ENCODE measurements at regions not wholly inside any gene's neighbourhood (a gene's known extent, or its start where the extent isn't known, plus 50 kb on each side); places are given as distances from the start of the nearest gene placed in this dataset.

DNA sequence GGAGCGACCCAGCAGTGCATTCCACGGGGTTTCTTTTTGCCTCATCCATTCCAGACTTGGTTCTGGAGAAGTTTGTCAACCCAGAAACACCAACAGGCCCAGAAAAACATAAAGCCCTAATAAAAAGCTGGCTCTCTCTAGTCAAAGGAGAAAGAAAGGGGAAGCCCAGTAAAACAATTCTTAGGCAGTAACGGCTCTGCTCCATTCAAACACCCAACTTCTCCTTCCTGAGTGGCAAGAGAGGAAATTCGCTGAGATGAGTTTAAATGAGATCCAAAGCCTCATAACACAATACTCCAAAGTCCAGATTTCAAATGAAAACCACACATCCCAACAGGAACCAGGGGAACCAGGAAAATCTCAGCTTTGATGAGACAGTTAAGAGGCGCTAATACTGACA, 179.9 kb downstream of the RPIA start:
- TF ChIP-seq, protein P1, sequence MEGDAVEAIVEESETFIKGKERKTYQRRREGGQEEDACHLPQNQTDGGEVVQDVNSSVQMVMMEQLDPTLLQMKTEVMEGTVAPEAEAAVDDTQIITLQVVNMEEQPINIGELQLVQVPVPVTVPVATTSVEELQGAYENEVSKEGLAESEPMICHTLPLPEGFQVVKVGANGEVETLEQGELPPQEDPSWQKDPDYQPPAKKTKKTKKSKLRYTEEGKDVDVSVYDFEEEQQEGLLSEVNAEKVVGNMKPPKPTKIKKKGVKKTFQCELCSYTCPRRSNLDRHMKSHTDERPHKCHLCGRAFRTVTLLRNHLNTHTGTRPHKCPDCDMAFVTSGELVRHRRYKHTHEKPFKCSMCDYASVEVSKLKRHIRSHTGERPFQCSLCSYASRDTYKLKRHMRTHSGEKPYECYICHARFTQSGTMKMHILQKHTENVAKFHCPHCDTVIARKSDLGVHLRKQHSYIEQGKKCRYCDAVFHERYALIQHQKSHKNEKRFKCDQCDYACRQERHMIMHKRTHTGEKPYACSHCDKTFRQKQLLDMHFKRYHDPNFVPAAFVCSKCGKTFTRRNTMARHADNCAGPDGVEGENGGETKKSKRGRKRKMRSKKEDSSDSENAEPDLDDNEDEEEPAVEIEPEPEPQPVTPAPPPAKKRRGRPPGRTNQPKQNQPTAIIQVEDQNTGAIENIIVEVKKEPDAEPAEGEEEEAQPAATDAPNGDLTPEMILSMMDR (IDR thresholded peaks at IDR 0.05) = no peak
- TF ChIP-seq, protein P2, sequence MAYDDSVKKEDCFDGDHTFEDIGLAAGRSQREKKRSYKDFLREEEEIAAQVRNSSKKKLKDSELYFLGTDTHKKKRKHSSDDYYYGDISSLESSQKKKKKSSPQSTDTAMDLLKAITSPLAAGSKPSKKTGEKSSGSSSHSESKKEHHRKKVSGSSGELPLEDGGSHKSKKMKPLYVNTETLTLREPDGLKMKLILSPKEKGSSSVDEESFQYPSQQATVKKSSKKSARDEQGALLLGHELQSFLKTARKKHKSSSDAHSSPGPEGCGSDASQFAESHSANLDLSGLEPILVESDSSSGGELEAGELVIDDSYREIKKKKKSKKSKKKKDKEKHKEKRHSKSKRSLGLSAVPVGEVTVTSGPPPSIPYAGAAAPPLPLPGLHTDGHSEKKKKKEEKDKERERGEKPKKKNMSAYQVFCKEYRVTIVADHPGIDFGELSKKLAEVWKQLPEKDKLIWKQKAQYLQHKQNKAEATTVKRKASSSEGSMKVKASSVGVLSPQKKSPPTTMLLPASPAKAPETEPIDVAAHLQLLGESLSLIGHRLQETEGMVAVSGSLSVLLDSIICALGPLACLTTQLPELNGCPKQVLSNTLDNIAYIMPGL (CRISPR knock-in tag; IDR thresholded peaks at IDR 0.05) = no peak
- TF ChIP-seq SP1 (CRISPR knock-in tag; conservative IDR thresholded peaks at IDR 0.05) (no peak), ETV6 (CRISPR knock-in tag; IDR thresholded peaks at IDR 0.05) (no peak), ELF4 (CRISPR knock-in tag; IDR thresholded peaks at IDR 0.05; ENCODE audit: low read depth) (no peak), RELA (CRISPR knock-in tag; IDR thresholded peaks at IDR 0.05; ENCODE audit: borderline replicate concordance) (no peak), CREB1 (CRISPR knock-in tag; IDR thresholded peaks at IDR 0.05) (no peak)
- TF ChIP-seq, protein P3, sequence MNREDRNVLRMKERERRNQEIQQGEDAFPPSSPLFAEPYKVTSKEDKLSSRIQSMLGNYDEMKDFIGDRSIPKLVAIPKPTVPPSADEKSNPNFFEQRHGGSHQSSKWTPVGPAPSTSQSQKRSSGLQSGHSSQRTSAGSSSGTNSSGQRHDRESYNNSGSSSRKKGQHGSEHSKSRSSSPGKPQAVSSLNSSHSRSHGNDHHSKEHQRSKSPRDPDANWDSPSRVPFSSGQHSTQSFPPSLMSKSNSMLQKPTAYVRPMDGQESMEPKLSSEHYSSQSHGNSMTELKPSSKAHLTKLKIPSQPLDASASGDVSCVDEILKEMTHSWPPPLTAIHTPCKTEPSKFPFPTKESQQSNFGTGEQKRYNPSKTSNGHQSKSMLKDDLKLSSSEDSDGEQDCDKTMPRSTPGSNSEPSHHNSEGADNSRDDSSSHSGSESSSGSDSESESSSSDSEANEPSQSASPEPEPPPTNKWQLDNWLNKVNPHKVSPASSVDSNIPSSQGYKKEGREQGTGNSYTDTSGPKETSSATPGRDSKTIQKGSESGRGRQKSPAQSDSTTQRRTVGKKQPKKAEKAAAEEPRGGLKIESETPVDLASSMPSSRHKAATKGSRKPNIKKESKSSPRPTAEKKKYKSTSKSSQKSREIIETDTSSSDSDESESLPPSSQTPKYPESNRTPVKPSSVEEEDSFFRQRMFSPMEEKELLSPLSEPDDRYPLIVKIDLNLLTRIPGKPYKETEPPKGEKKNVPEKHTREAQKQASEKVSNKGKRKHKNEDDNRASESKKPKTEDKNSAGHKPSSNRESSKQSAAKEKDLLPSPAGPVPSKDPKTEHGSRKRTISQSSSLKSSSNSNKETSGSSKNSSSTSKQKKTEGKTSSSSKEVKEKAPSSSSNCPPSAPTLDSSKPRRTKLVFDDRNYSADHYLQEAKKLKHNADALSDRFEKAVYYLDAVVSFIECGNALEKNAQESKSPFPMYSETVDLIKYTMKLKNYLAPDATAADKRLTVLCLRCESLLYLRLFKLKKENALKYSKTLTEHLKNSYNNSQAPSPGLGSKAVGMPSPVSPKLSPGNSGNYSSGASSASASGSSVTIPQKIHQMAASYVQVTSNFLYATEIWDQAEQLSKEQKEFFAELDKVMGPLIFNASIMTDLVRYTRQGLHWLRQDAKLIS (CRISPR knock-in tag; IDR thresholded peaks at IDR 0.05; ENCODE audit: borderline replicate concordance) = no peak
- TF ChIP-seq, protein P4, sequence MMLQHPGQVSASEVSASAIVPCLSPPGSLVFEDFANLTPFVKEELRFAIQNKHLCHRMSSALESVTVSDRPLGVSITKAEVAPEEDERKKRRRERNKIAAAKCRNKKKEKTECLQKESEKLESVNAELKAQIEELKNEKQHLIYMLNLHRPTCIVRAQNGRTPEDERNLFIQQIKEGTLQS (CRISPR knock-in tag; conservative IDR thresholded peaks at IDR 0.05) = no peak
- TF ChIP-seq, protein P5, sequence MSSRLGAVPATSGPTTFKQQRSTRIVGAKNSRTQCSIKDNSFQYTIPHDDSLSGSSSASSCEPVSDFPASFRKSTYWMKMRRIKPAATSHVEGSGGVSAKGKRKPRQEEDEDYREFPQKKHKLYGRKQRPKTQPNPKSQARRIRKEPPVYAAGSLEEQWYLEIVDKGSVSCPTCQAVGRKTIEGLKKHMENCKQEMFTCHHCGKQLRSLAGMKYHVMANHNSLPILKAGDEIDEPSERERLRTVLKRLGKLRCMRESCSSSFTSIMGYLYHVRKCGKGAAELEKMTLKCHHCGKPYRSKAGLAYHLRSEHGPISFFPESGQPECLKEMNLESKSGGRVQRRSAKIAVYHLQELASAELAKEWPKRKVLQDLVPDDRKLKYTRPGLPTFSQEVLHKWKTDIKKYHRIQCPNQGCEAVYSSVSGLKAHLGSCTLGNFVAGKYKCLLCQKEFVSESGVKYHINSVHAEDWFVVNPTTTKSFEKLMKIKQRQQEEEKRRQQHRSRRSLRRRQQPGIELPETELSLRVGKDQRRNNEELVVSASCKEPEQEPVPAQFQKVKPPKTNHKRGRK (CRISPR knock-in tag; IDR thresholded peaks at IDR 0.05; ENCODE audit: borderline replicate concordance) = no peak
